Aorta (tissue), 5 donors: ENCODE measurements at regions not wholly inside any gene's neighbourhood (a gene's known extent, or its start where the extent isn't known, plus 50 kb on each side); places are given as distances from the start of the nearest gene placed in this dataset.

Experiments used
- ATAC-seq: fragments of 200-7000 bp; cut with Tn5 transposase; one replicate; pipeline ENCODE4 v1.9.1; 2022; ENCODE audit warnings: moderate library complexity; ENCODE audit not compliant: low FRiP score
- DNase-seq, 2 donors: peaks; one replicate each; pipeline ENCODE4 v3.0.0-alpha.2; 2020
- H3K27ac ChIP-seq, 2 donors: one replicate each; pipeline ENCODE4 v1.5.1; 2013; ENCODE audit warnings: low read length in 2 of 2, mild to moderate bottlenecking in 2 of 2, moderate library complexity in 2 of 2, control low read depth in 1 of 2, inconsistent platforms in 1 of 2, low read depth in 1 of 2
- H3K27me3 ChIP-seq, 2 donors: one replicate each; pipeline ENCODE4 v1.6.1; 2013; ENCODE audit warnings: control low read depth in 1 of 2, low read length in 1 of 2, mild to moderate bottlenecking in 1 of 2, moderate library complexity in 1 of 2; ENCODE audit not compliant: insufficient read depth in 2 of 2, control insufficient read depth in 1 of 2
- H3K36me3 ChIP-seq, 2 donors: one replicate each; pipeline ENCODE4 v1.6.1; 2013; ENCODE audit warnings: control low read depth in 1 of 2, low read length in 1 of 2, mild to moderate bottlenecking in 1 of 2; ENCODE audit not compliant: insufficient read depth in 2 of 2, control insufficient read depth in 1 of 2
- H3K4me1 ChIP-seq, 2 donors: one replicate each; pipeline ENCODE4 v1.6.1; 2013; ENCODE audit warnings: low read length in 2 of 2, control low read depth in 1 of 2, mild to moderate bottlenecking in 1 of 2, moderate library complexity in 1 of 2; ENCODE audit not compliant: insufficient read depth in 2 of 2, control insufficient read depth in 1 of 2
- H3K4me3 ChIP-seq, 2 donors: one replicate each; pipeline ENCODE4 v1.5.1; 2013; ENCODE audit warnings: low read length in 2 of 2, control low read depth in 1 of 2, mild to moderate bottlenecking in 1 of 2
- H3K9me3 ChIP-seq: one replicate; pipeline ENCODE4 v1.6.1; 2013; ENCODE audit warnings: mild to moderate bottlenecking, low read length; ENCODE audit not compliant: control insufficient read depth
- WGBS, 2 donors: extraction: QIAGEN DNeasy Blood & Tissue Kit; methylation state at CpG; one replicate each; pipeline ENCODE4 v1.1.7; 2013; 5-methylcytosine and 5-hydroxymethylcytosine counted together
- intact Hi-C, 2 donors: fragments of 100-400 bp; cut with DNase I; formaldehyde crosslinking; loops; one replicate each; pipeline versions ENCODE4 v1.14.2 to v1.15.0; 2022
- donor health status: healthy with polysubstance abuse.
- donor health status: Bipolar disorder and iron deficiency.
- donor health status: DM: no; HTN: no; CAD: no.
- donor health status: DM: no; HTN: no; CAD: no.
- donor health status: DM: yes; HTN: yes; CAD: no.

- no peaks in the 10 kb centered on the region for H3K4me1 ChIP-seq
- H3K27me3 ChIP-seq: no peaks in the 10 kb centered on the region
- no peak for DNase-seq
- no peak for ATAC-seq
- H3K9me3 ChIP-seq: no peaks in the 10 kb centered on the region
- WGBS, 2 donors: 43 to 50% methylated on average over 3 of the region's 3 CpGs
- H3K36me3 ChIP-seq: no peaks in the 10 kb centered on the region
- no peak overlapping the region for H3K27ac ChIP-seq
- intact Hi-C loops: no loop called here
- H3K4me3 ChIP-seq: no peak overlapping the region
These were observed 988.3 kb upstream of the LRFN5 start for GRCh38 chr14:40618225-40618898.

GRCh38 chr14:40616579-40616978, 990.1 kb upstream of the LRFN5 start:
- no peaks in the 10 kb centered on the region for H3K27me3 ChIP-seq
- intact Hi-C loops: no loop called here
- H3K4me1 ChIP-seq: no peaks in the 10 kb centered on the region
- DNase-seq (no peak), ATAC-seq (no peak)
- peaks cover 2% of the 10 kb centered on the region for H3K9me3 ChIP-seq
- no peak overlapping the region for H3K27ac ChIP-seq
- H3K36me3 ChIP-seq: no peaks in the 10 kb centered on the region
- H3K4me3 ChIP-seq: no peak overlapping the region
- WGBS, 2 donors: 73 to 75% methylated on average over 3 of the region's 3 CpGs

- H3K9me3 ChIP-seq: no peaks in the 10 kb centered on the region
- H3K4me1 ChIP-seq: no peaks in the 10 kb centered on the region
- H3K27me3 ChIP-seq: no peaks in the 10 kb centered on the region
- H3K4me3 ChIP-seq: no peak overlapping the region
- no peak for DNase-seq
- H3K36me3 ChIP-seq: no peaks in the 10 kb centered on the region
- intact Hi-C loops: no loop called here
- H3K27ac ChIP-seq: no peak overlapping the region
- ATAC-seq: no peak
These were observed 1005.6 kb upstream of the LRFN5 start for GRCh38 chr14:40601063-40601462.

- ATAC-seq: no peak
- no peaks in the 10 kb centered on the region for H3K4me1 ChIP-seq
- no peak overlapping the region for H3K27ac ChIP-seq
- no peak overlapping the region for H3K4me3 ChIP-seq
- H3K36me3 ChIP-seq: no peaks in the 10 kb centered on the region
- H3K27me3 ChIP-seq: no peaks in the 10 kb centered on the region
- intact Hi-C loops: no loop called here
- DNase-seq: no peak
- H3K9me3 ChIP-seq: no peaks in the 10 kb centered on the region
These were observed 1007.0 kb upstream of the LRFN5 start for GRCh38 chr14:40599725-40600124.

- no peaks in the 10 kb centered on the region for H3K4me1 ChIP-seq
- intact Hi-C loops: no loop called here
- H3K36me3 ChIP-seq: no peaks in the 10 kb centered on the region
- H3K4me3 ChIP-seq: no peak overlapping the region
- ATAC-seq: no peak
- H3K27ac ChIP-seq: no peak overlapping the region
- no peaks in the 10 kb centered on the region for H3K9me3 ChIP-seq
- H3K27me3 ChIP-seq: no peaks in the 10 kb centered on the region
- no peak for DNase-seq
- 44 to 53% methylated on average over 3 of the region's 3 CpGs for WGBS, 2 donors
These were observed 1025.4 kb upstream of the LRFN5 start for GRCh38 chr14:40581264-40581663.

- DNase-seq: no peak
- ATAC-seq: no peak
- H3K9me3 ChIP-seq: no peaks in the 10 kb centered on the region
- H3K27me3 ChIP-seq: no peaks in the 10 kb centered on the region
- no peaks in the 10 kb centered on the region for H3K36me3 ChIP-seq
- H3K4me3 ChIP-seq: no peak overlapping the region
- intact Hi-C loops: no loop called here
- no peak overlapping the region for H3K27ac ChIP-seq
- H3K4me1 ChIP-seq: no peaks in the 10 kb centered on the region
- WGBS, 2 donors: 51 to 57% methylated on average over 4 of the region's 4 CpGs
These were observed 1029.7 kb upstream of the LRFN5 start for GRCh38 chr14:40576880-40577478.

- no peaks in the 10 kb centered on the region for H3K9me3 ChIP-seq
- no peak overlapping the region for H3K4me3 ChIP-seq
- DNase-seq (no peak), ATAC-seq (no peak)
- intact Hi-C loops: no loop called here
- no peaks in the 10 kb centered on the region for H3K36me3 ChIP-seq
- H3K27me3 ChIP-seq: no peaks in the 10 kb centered on the region
- H3K4me1 ChIP-seq: no peaks in the 10 kb centered on the region
- H3K27ac ChIP-seq: no peak overlapping the region
- 33 to 34% methylated on average over 3 of the region's 3 CpGs for WGBS, 2 donors
These were observed 1031.9 kb upstream of the LRFN5 start for GRCh38 chr14:40574780-40575179.

- H3K27me3 ChIP-seq: no peaks in the 10 kb centered on the region
These were observed 1081.4 kb upstream of the LRFN5 start for GRCh38 chr14:40525314-40525713.

GRCh38 chr14:40523123-40523522, 1083.6 kb upstream of the LRFN5 start:
- DNase-seq: no peak
- H3K36me3 ChIP-seq: no peaks in the 10 kb centered on the region
- H3K4me3 ChIP-seq: no peak overlapping the region
- H3K27me3 ChIP-seq: no peaks in the 10 kb centered on the region
- H3K27ac ChIP-seq: no peak overlapping the region
- ATAC-seq: no peak
- intact Hi-C loops: no loop called here
- H3K9me3 ChIP-seq: no peaks in the 10 kb centered on the region
- H3K4me1 ChIP-seq: no peaks in the 10 kb centered on the region

More at GRCh38 chr14:40525314-40525713, 1081.4 kb upstream of the LRFN5 start:
- no peaks in the 10 kb centered on the region for H3K36me3 ChIP-seq
- ATAC-seq (no peak), DNase-seq (no peak)
- H3K27ac ChIP-seq: no peak overlapping the region
- no peak overlapping the region for H3K4me3 ChIP-seq
- no peaks in the 10 kb centered on the region for H3K4me1 ChIP-seq
- intact Hi-C loops: no loop called here
- 53 to 67% methylated on average over 1 of the region's 1 CpG for WGBS, 2 donors
- no peaks in the 10 kb centered on the region for H3K9me3 ChIP-seq
